ENCODE measurements at regions not wholly inside any gene's neighbourhood (a gene's known extent, or its start where the extent isn't known, plus 50 kb on each side); places are given as distances from the start of the nearest gene placed in this dataset.

DNA sequence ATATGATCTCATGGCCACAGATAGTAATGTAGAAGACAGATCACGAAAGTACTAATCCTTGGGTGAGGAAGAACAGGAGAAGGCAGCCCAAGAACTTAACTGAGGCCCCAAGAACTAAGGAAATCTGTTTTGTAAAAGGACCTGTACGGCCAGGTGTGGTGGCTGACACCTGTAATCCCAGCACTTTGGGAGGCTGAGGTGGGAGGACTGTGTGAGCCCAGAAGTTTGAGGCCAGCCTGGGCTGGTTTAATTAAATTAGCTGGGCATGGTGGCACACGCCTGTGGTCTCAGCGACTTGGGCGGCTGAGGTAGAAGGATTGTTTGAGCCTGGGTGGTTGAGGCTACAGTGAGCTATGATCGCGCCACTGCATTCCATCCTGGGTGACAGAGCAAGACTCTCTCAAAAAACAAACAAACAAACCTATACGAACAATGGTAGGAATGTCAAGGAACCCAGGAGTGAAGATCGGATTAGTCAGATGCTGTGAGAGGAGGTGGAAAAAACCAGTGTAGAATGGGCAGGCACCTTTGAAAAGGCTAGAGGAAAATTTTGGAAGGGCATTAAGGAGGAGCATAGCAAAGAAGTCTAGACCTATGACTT is 283.8 kb upstream of the DMRT1 start:
- Histone ChIP-seq H3K9me2 (no peaks in the 10 kb centered on the region), H3K9me3 (no peaks in the 10 kb centered on the region), H3K4me2 (no peak overlapping the region), H3K4me3 (ENCODE audit: low read depth in 2 of 2, low read length in 1 of 2) (no peak overlapping the region), H3K36me3 (replicated peaks in 1 of 2; ENCODE audit: control insufficient read depth in 1 of 2, insufficient read depth in 2 of 2, low read length in 1 of 2) (no peaks in the 10 kb centered on the region), H2AFZ (ENCODE audit: low read depth) (no peak overlapping the region), H3K9ac (no peak overlapping the region), H3F3A (replicated peaks; ENCODE audit: insufficient read depth) (no peaks in the 10 kb centered on the region), H3K27me3 (ENCODE audit: insufficient read depth) (peaks cover 24% of the 10 kb centered on the region; the same call in 1 of the 2 replicates), H3K4me1 (ENCODE audit: control insufficient read depth in 1 of 2, insufficient read depth in 2 of 2, low read depth in 1 of 2, low read length in 1 of 2) (no peaks in the 10 kb centered on the region), H4K20me1 (ENCODE audit: insufficient read depth) (no peaks in the 10 kb centered on the region), H3K27ac (ENCODE audit: low read depth in 2 of 2, low read length in 1 of 2) (no peak overlapping the region), H3K79me2 (ENCODE audit: insufficient read depth) (no peaks in the 10 kb centered on the region)
- 15% methylated on average over 9 of the region's 9 CpGs for WGBS (ENCODE audit: low lambda C conversion rate)
- CTCF ChIA-PET, result no interaction called here
- no peak for DNase-seq
- TF ChIP-seq GATA2 (CRISPR knock-in tag; IDR thresholded peaks at IDR 0.05), result no peak
- no peak for TF ChIP-seq MEF2A (IDR thresholded peaks at IDR 0.05; ENCODE audit: borderline replicate concordance, low read depth)
- no peak for TF ChIP-seq TCF12 (IDR thresholded peaks at IDR 0.05)
- TF ChIP-seq, protein P1, sequence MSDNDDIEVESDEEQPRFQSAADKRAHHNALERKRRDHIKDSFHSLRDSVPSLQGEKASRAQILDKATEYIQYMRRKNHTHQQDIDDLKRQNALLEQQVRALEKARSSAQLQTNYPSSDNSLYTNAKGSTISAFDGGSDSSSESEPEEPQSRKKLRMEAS (IDR thresholded peaks at IDR 0.05; ENCODE audit: low read depth), result no peak
- TF ChIP-seq, protein P2, sequence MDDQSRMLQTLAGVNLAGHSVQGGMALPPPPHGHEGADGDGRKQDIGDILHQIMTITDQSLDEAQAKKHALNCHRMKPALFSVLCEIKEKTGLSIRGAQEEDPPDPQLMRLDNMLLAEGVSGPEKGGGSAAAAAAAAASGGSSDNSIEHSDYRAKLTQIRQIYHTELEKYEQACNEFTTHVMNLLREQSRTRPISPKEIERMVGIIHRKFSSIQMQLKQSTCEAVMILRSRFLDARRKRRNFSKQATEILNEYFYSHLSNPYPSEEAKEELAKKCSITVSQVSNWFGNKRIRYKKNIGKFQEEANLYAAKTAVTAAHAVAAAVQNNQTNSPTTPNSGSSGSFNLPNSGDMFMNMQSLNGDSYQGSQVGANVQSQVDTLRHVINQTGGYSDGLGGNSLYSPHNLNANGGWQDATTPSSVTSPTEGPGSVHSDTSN (IDR thresholded peaks at IDR 0.05), result no peak
- TF ChIP-seq YY1 (IDR thresholded peaks at IDR 0.05; ENCODE audit: low read depth), result no peak
- TF ChIP-seq, protein P3, sequence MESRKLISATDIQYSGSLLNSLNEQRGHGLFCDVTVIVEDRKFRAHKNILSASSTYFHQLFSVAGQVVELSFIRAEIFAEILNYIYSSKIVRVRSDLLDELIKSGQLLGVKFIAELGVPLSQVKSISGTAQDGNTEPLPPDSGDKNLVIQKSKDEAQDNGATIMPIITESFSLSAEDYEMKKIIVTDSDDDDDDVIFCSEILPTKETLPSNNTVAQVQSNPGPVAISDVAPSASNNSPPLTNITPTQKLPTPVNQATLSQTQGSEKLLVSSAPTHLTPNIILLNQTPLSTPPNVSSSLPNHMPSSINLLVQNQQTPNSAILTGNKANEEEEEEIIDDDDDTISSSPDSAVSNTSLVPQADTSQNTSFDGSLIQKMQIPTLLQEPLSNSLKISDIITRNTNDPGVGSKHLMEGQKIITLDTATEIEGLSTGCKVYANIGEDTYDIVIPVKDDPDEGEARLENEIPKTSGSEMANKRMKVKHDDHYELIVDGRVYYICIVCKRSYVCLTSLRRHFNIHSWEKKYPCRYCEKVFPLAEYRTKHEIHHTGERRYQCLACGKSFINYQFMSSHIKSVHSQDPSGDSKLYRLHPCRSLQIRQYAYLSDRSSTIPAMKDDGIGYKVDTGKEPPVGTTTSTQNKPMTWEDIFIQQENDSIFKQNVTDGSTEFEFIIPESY (IDR thresholded peaks at IDR 0.05; ENCODE audit: borderline replicate concordance, low read depth), result no peak
- TF ChIP-seq, protein P4, sequence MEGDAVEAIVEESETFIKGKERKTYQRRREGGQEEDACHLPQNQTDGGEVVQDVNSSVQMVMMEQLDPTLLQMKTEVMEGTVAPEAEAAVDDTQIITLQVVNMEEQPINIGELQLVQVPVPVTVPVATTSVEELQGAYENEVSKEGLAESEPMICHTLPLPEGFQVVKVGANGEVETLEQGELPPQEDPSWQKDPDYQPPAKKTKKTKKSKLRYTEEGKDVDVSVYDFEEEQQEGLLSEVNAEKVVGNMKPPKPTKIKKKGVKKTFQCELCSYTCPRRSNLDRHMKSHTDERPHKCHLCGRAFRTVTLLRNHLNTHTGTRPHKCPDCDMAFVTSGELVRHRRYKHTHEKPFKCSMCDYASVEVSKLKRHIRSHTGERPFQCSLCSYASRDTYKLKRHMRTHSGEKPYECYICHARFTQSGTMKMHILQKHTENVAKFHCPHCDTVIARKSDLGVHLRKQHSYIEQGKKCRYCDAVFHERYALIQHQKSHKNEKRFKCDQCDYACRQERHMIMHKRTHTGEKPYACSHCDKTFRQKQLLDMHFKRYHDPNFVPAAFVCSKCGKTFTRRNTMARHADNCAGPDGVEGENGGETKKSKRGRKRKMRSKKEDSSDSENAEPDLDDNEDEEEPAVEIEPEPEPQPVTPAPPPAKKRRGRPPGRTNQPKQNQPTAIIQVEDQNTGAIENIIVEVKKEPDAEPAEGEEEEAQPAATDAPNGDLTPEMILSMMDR (IDR thresholded peaks at IDR 0.05), result no peak
- TF ChIP-seq CHD2 (IDR thresholded peaks at IDR 0.05; ENCODE audit: low read length, partially characterized antibody), result no peak
- TF ChIP-seq RFX5 (IDR thresholded peaks at IDR 0.05; ENCODE audit: low read length), result no peak
- no peak for TF ChIP-seq SIN3A (IDR thresholded peaks at IDR 0.05; ENCODE audit: borderline replicate concordance, low read depth, low read length)
- TF ChIP-seq FOXJ3 (CRISPR knock-in tag; IDR thresholded peaks at IDR 0.05), result no peak
- TF ChIP-seq, protein P5, sequence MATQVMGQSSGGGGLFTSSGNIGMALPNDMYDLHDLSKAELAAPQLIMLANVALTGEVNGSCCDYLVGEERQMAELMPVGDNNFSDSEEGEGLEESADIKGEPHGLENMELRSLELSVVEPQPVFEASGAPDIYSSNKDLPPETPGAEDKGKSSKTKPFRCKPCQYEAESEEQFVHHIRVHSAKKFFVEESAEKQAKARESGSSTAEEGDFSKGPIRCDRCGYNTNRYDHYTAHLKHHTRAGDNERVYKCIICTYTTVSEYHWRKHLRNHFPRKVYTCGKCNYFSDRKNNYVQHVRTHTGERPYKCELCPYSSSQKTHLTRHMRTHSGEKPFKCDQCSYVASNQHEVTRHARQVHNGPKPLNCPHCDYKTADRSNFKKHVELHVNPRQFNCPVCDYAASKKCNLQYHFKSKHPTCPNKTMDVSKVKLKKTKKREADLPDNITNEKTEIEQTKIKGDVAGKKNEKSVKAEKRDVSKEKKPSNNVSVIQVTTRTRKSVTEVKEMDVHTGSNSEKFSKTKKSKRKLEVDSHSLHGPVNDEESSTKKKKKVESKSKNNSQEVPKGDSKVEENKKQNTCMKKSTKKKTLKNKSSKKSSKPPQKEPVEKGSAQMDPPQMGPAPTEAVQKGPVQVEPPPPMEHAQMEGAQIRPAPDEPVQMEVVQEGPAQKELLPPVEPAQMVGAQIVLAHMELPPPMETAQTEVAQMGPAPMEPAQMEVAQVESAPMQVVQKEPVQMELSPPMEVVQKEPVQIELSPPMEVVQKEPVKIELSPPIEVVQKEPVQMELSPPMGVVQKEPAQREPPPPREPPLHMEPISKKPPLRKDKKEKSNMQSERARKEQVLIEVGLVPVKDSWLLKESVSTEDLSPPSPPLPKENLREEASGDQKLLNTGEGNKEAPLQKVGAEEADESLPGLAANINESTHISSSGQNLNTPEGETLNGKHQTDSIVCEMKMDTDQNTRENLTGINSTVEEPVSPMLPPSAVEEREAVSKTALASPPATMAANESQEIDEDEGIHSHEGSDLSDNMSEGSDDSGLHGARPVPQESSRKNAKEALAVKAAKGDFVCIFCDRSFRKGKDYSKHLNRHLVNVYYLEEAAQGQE (IDR thresholded peaks at IDR 0.05; ENCODE audit: low read depth, low read length), result no peak
- no peak for TF ChIP-seq TAF1 (IDR thresholded peaks at IDR 0.05; ENCODE audit: borderline replicate concordance, low read depth, low read length)
- TF ChIP-seq, protein P6, sequence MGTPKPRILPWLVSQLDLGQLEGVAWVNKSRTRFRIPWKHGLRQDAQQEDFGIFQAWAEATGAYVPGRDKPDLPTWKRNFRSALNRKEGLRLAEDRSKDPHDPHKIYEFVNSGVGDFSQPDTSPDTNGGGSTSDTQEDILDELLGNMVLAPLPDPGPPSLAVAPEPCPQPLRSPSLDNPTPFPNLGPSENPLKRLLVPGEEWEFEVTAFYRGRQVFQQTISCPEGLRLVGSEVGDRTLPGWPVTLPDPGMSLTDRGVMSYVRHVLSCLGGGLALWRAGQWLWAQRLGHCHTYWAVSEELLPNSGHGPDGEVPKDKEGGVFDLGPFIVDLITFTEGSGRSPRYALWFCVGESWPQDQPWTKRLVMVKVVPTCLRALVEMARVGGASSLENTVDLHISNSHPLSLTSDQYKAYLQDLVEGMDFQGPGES (IDR thresholded peaks at IDR 0.05; ENCODE audit: low read depth, low read length), result no peak
- TF ChIP-seq EZH2phosphoT487 (IDR thresholded peaks at IDR 0.05; ENCODE audit: borderline replicate concordance, low read depth), result no peak
- TF ChIP-seq SMC3 (IDR thresholded peaks at IDR 0.05; ENCODE audit: low read depth, low read length), result no peak
- no peak for TF ChIP-seq EP300 (IDR thresholded peaks at IDR 0.05; ENCODE audit: borderline replicate concordance in 1 of 2, low read depth in 1 of 2, low read length in 1 of 2)
- POLR2A ChIA-PET, result no interaction called here

Data from SK-N-SH (cell line).